Liver (tissue), 8 donors: ENCODE measurements at regions not wholly inside any gene's neighbourhood (a gene's known extent, or its start where the extent isn't known, plus 50 kb on each side); places are given as distances from the start of the nearest gene placed in this dataset.
A peak's percentile ranks its signal among the peaks of the same experiment; 100 is the strongest.

ENCODE experiments used
- DNase-seq: peaks from one replicate; pipeline ENCODE4 v3.0.0-alpha.2; 2017; ENCODE audit warnings: low spot score
- H3K27ac ChIP-seq, 2 donors: one replicate each; pipeline ENCODE4 v1.7.0; 2013; ENCODE audit warnings: inconsistent platforms in 2 of 2, low read length in 2 of 2, control low read depth in 1 of 2, low read depth in 1 of 2, mild to moderate bottlenecking in 1 of 2
- H3K27me3 ChIP-seq, 4 donors: one replicate each; pipeline versions ENCODE4 v1.6.1 to v1.7.0; 2013; ENCODE audit warnings: low read length in 3 of 4, inconsistent platforms in 1 of 4, mild to moderate bottlenecking in 1 of 4, moderate library complexity in 1 of 4; ENCODE audit not compliant: control insufficient read depth in 4 of 4, insufficient read depth in 4 of 4
- H3K36me3 ChIP-seq, 4 donors: one replicate each; pipeline versions ENCODE4 v1.6.1 to v1.7.0; 2013; ENCODE audit warnings: low read length in 3 of 4, mild to moderate bottlenecking in 3 of 4, low read depth in 1 of 4, moderate library complexity in 1 of 4; ENCODE audit not compliant: control insufficient read depth in 4 of 4, insufficient read depth in 3 of 4
- H3K4me1 ChIP-seq, 4 donors: one replicate each; pipeline versions ENCODE4 v1.6.1 to v1.7.0; 2013; ENCODE audit warnings: low read length in 3 of 4, mild to moderate bottlenecking in 3 of 4, moderate library complexity in 1 of 4; ENCODE audit not compliant: control insufficient read depth in 4 of 4, insufficient read depth in 4 of 4
- H3K4me3 ChIP-seq, 3 donors: one replicate each; pipeline versions ENCODE4 v1.6.1 to v1.7.0; 2013; ENCODE audit warnings: low read length in 3 of 3, control low read depth in 1 of 3, low read depth in 1 of 3, mild to moderate bottlenecking in 1 of 3
- H3K9ac ChIP-seq, 2 donors: one replicate each; pipeline ENCODE4 v1.7.0; 2013; ENCODE audit warnings: low read length in 2 of 2, mild to moderate bottlenecking in 2 of 2, moderate library complexity in 2 of 2, control low read depth in 1 of 2, low read depth in 1 of 2
- H3K9me3 ChIP-seq, 4 donors: one replicate each; pipeline versions ENCODE4 v1.6.1 to v1.7.0; 2013; ENCODE audit warnings: low read length in 3 of 4; ENCODE audit not compliant: control insufficient read depth in 4 of 4
- EGR1 ChIP-seq, 2 donors: IDR thresholded peaks; 2 replicates each; pipeline ENCODE4 v1.6.1; 2016 to 2018; ENCODE audit warnings: antibody characterized with exemption in 2 of 2, low read depth in 2 of 2
- FOXA1 ChIP-seq: IDR thresholded peaks from 2 replicates; pipeline ENCODE4 v1.6.1; 2016; ENCODE audit warnings: antibody characterized with exemption
- FOXA2 ChIP-seq: IDR thresholded peaks from 2 replicates; pipeline ENCODE4 v1.6.1; 2016; ENCODE audit warnings: antibody characterized with exemption
- GABPA ChIP-seq, 2 donors: IDR thresholded peaks in 1 of 2; conservative IDR thresholded peaks in 1 of 2; 2 replicates each; pipeline ENCODE4 v1.6.1; 2016; ENCODE audit warnings: antibody characterized with exemption in 2 of 2, mild to moderate bottlenecking in 1 of 2, moderate library complexity in 1 of 2
- HNF4A ChIP-seq, 2 donors: conservative IDR thresholded peaks; 2 replicates each; pipeline ENCODE4 v1.6.1; 2016; ENCODE audit warnings: antibody characterized with exemption in 2 of 2, mild to moderate bottlenecking in 2 of 2
- HNF4G ChIP-seq: IDR thresholded peaks from 2 replicates; pipeline ENCODE4 v1.6.1; 2016; ENCODE audit warnings: antibody characterized with exemption
- JUND ChIP-seq, 2 donors: IDR thresholded peaks; 2 replicates each; pipeline ENCODE4 v1.6.1; 2016; ENCODE audit warnings: antibody characterized with exemption in 2 of 2
- NR2F2 ChIP-seq: IDR thresholded peaks from 2 replicates; pipeline ENCODE4 v1.6.1; 2016; ENCODE audit warnings: antibody characterized with exemption
- RAD21 ChIP-seq, 2 donors: IDR thresholded peaks; 2 replicates each; pipeline ENCODE4 v1.6.1; 2016; ENCODE audit warnings: antibody characterized with exemption in 2 of 2, mild to moderate bottlenecking in 2 of 2
- RXRA ChIP-seq, 2 donors: IDR thresholded peaks; 2 replicates each; pipeline ENCODE4 v1.6.1; 2017 to 2018; ENCODE audit warnings: antibody characterized with exemption in 2 of 2, mild to moderate bottlenecking in 1 of 2
- SP1 ChIP-seq: IDR thresholded peaks from 2 replicates; pipeline ENCODE4 v1.6.1; 2018; ENCODE audit warnings: antibody characterized with exemption, mild to moderate bottlenecking
- TAF1 ChIP-seq: conservative IDR thresholded peaks from 2 replicates; pipeline ENCODE4 v1.6.1; 2016; ENCODE audit warnings: antibody characterized with exemption, mild to moderate bottlenecking
- YY1 ChIP-seq: IDR thresholded peaks from 2 replicates; pipeline ENCODE4 v1.6.1; 2016; ENCODE audit warnings: antibody characterized with exemption, mild to moderate bottlenecking
- ZBTB33 ChIP-seq: IDR thresholded peaks from 2 replicates; pipeline ENCODE4 v1.6.1; 2016; ENCODE audit warnings: antibody characterized with exemption
- WGBS: extraction: QIAGEN DNeasy Blood & Tissue Kit; methylation state at CpG from one replicate; pipeline ENCODE4 v1.1.7; 2013; 5-methylcytosine and 5-hydroxymethylcytosine counted together
- TF ChIP-seq, protein P1 (sequence below): IDR thresholded peaks from 2 replicates; pipeline ENCODE4 v1.6.1; 2016; ENCODE audit warnings: antibody characterized with exemption
- TF ChIP-seq, protein P2 (sequence below): IDR thresholded peaks from 2 replicates; pipeline ENCODE4 v1.6.1; 2016; ENCODE audit warnings: antibody characterized with exemption, mild to moderate bottlenecking
- TF ChIP-seq, protein P3 (sequence below): fragments of 150-350 bp; IDR thresholded peaks from 2 replicates; pipeline ENCODE4 v1.5.1; 2017; ENCODE audit warnings: improper control_type of control experiment, low read depth, low read length; ENCODE audit not compliant: missing input control
- TF ChIP-seq, protein P4 (sequence below): IDR thresholded peaks from 2 replicates; pipeline ENCODE4 v1.6.1; 2016; ENCODE audit warnings: antibody characterized with exemption
- donor health status: healthy.
- donor health status: healthy.
- donor health status: healthy.
- donor health status: healthy.
- donor health status: healthy.

GRCh38 chr11:90294091-90294490 lies 71.2 kb upstream of the CHORDC1 start:
- no peak for DNase-seq
- Histone ChIP-seq H3K4me1 (peaks cover 0 to 12% (median 2%) of the 10 kb centered on the region in 4 donors), H3K9ac (no peak overlapping the region), H3K27me3 (no peaks in the 10 kb centered on the region), H3K4me3 (no peak overlapping the region), H3K9me3 (no peaks in the 10 kb centered on the region), H3K36me3 (no peaks in the 10 kb centered on the region), H3K27ac (no peak overlapping the region)
- 93% methylated on average over 2 of the region's 2 CpGs for whole genome bisulfite sequencing
- TF ChIP-seq ZBTB33 (no peak), JUND (IDR thresholded peaks at IDR 0.05) (no peak), GABPA (IDR thresholded peaks at IDR 0.05 in 1 of 2, conservative IDR thresholded peaks at IDR 0.05 in 1 of 2) (no peak), FOXA1 (no peak), RAD21 (IDR thresholded peaks at IDR 0.05) (no peak), SP1 (peak; percentile 51), EGR1 (IDR thresholded peaks at IDR 0.05; ENCODE audit: low read depth in 2 of 2) (peak in 1 of 2 donors; percentile 35), HNF4A (conservative IDR thresholded peaks at IDR 0.05) (peak; percentile 65 to 70), FOXA2 (no peak), HNF4G (no peak), YY1 (no peak), TAF1 (no peak), NR2F2 (no peak), RXRA (IDR thresholded peaks at IDR 0.05) (peak in 1 of 2 donors; percentile 18)
- TF ChIP-seq, protein P1, sequence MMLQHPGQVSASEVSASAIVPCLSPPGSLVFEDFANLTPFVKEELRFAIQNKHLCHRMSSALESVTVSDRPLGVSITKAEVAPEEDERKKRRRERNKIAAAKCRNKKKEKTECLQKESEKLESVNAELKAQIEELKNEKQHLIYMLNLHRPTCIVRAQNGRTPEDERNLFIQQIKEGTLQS, result no peak
- TF ChIP-seq, protein P2, sequence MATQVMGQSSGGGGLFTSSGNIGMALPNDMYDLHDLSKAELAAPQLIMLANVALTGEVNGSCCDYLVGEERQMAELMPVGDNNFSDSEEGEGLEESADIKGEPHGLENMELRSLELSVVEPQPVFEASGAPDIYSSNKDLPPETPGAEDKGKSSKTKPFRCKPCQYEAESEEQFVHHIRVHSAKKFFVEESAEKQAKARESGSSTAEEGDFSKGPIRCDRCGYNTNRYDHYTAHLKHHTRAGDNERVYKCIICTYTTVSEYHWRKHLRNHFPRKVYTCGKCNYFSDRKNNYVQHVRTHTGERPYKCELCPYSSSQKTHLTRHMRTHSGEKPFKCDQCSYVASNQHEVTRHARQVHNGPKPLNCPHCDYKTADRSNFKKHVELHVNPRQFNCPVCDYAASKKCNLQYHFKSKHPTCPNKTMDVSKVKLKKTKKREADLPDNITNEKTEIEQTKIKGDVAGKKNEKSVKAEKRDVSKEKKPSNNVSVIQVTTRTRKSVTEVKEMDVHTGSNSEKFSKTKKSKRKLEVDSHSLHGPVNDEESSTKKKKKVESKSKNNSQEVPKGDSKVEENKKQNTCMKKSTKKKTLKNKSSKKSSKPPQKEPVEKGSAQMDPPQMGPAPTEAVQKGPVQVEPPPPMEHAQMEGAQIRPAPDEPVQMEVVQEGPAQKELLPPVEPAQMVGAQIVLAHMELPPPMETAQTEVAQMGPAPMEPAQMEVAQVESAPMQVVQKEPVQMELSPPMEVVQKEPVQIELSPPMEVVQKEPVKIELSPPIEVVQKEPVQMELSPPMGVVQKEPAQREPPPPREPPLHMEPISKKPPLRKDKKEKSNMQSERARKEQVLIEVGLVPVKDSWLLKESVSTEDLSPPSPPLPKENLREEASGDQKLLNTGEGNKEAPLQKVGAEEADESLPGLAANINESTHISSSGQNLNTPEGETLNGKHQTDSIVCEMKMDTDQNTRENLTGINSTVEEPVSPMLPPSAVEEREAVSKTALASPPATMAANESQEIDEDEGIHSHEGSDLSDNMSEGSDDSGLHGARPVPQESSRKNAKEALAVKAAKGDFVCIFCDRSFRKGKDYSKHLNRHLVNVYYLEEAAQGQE, result no peak
- TF ChIP-seq, protein P3, sequence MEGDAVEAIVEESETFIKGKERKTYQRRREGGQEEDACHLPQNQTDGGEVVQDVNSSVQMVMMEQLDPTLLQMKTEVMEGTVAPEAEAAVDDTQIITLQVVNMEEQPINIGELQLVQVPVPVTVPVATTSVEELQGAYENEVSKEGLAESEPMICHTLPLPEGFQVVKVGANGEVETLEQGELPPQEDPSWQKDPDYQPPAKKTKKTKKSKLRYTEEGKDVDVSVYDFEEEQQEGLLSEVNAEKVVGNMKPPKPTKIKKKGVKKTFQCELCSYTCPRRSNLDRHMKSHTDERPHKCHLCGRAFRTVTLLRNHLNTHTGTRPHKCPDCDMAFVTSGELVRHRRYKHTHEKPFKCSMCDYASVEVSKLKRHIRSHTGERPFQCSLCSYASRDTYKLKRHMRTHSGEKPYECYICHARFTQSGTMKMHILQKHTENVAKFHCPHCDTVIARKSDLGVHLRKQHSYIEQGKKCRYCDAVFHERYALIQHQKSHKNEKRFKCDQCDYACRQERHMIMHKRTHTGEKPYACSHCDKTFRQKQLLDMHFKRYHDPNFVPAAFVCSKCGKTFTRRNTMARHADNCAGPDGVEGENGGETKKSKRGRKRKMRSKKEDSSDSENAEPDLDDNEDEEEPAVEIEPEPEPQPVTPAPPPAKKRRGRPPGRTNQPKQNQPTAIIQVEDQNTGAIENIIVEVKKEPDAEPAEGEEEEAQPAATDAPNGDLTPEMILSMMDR, result no peak
- TF ChIP-seq, protein P4, sequence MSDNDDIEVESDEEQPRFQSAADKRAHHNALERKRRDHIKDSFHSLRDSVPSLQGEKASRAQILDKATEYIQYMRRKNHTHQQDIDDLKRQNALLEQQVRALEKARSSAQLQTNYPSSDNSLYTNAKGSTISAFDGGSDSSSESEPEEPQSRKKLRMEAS, result no peak
